Panc1 (cell line): ENCODE measurements at regions not wholly inside any gene's neighbourhood (a gene's known extent, or its start where the extent isn't known, plus 50 kb on each side); places are given as distances from the start of the nearest gene placed in this dataset.

Experiments
- ATAC-seq: fragments of 200-7000 bp; cut with Tn5 transposase; 2 replicates; pipeline ENCODE4 v1.9.1; 2020; ENCODE audit warnings: mild to moderate bottlenecking, moderate library complexity
- BruUV-seq: library from RNA; stranded (reverse); fragments of 400-500 nt; replicated peaks from 2 replicates; lab custom pipeline; 2021; lab: Mats Ljungman, UMichigan
- CTCF ChIA-PET: fragments of 300-600 bp; sonication (Branson Sonifier 250); formaldehyde crosslinking; loops from one replicate; lab custom pipeline; 2022; ENCODE audit warnings: antibody characterized with exemption; lab: Charles Lee
- POLR2A ChIA-PET: fragments of 300-600 bp; sonication (Branson Sonifier 250); formaldehyde crosslinking; loops from one replicate; lab custom pipeline; 2022; ENCODE audit warnings: antibody characterized with exemption; lab: Charles Lee
- DNase-seq: peaks from one replicate; pipeline ENCODE4 v3.0.0-alpha.2; 2010; ENCODE audit warnings: low read depth, low spot score
- H3K27ac ChIP-seq: 2 replicates; pipeline ENCODE4 v1.5.1; 2011; ENCODE audit warnings: mild to moderate bottlenecking, low read length, inconsistent platforms
- H3K27me3 ChIP-seq: fragments of 200-500 bp; sonication (Bioruptor generic); 2 replicates; pipeline ENCODE4 v1.6.0; 2014; ENCODE audit warnings: low read length, inconsistent platforms; ENCODE audit not compliant: control insufficient read depth, insufficient read depth
- H3K36me3 ChIP-seq: fragments of 200-500 bp; sonication (Bioruptor generic); 2 replicates; pipeline ENCODE4 v1.5.1; 2014; ENCODE audit warnings: inconsistent platforms, mild to moderate bottlenecking, low read length, moderate library complexity; ENCODE audit not compliant: control insufficient read depth, insufficient read depth
- H3K4me1 ChIP-seq: 2 replicates; pipeline ENCODE4 v1.5.1; 2011; ENCODE audit warnings: inconsistent platforms, mild to moderate bottlenecking, low read length, moderate library complexity; ENCODE audit not compliant: control insufficient read depth, insufficient read depth
- H3K4me3 ChIP-seq, 2 experiments: 2 replicates each; pipeline ENCODE4 v1.5.1; 2011 to 2012; ENCODE audit warnings: low read depth in 2 of 2, low read length in 2 of 2, mild to moderate bottlenecking in 2 of 2, inconsistent platforms in 1 of 2, moderate library complexity in 1 of 2
- H3K9me3 ChIP-seq: fragments of 200-500 bp; sonication (Bioruptor generic); 2 replicates; pipeline ENCODE4 v1.5.1; 2014; ENCODE audit warnings: low read depth, mild to moderate bottlenecking, inconsistent platforms, low read length, moderate library complexity; ENCODE audit not compliant: control insufficient read depth, insufficient read depth
- POLR2AphosphoS5 ChIP-seq: IDR thresholded peaks from 2 replicates; pipeline ENCODE4 v1.6.1; 2012; ENCODE audit warnings: mild to moderate bottlenecking, low read depth, low read length, moderate library complexity
- SIN3A ChIP-seq: IDR thresholded peaks from 2 replicates; pipeline ENCODE4 v1.6.1; 2012; ENCODE audit warnings: low read depth, mild to moderate bottlenecking, low read length, moderate library complexity, borderline replicate concordance; ENCODE audit not compliant: insufficient read depth
- TCF7L2 ChIP-seq: IDR thresholded peaks from 2 replicates; pipeline ENCODE4 v1.6.1; 2011; ENCODE audit warnings: mild to moderate bottlenecking, low read depth, low read length, inconsistent platforms
- in situ Hi-C: cut with HindIII; loops from 2 replicates; pipeline ENCODE4 v1.10.0; 2016; ENCODE audit warnings: low sequenced_read_pairs, low pct_unique_long_range_greater_than_20kb
- intact Hi-C: fragments of 100-400 bp; cut with micrococcal nuclease; formaldehyde crosslinking; loops from one replicate; pipeline ENCODE4 v1.10.0; 2022; ENCODE audit not compliant: unreplicated experiment
- TF ChIP-seq, protein P1 (sequence below), 2 experiments: IDR thresholded peaks; 2 replicates each; pipeline ENCODE4 v1.6.1; 2011 to 2012; ENCODE audit warnings: low read depth in 2 of 2, control low read depth in 1 of 2, low read length in 1 of 2, mild to moderate bottlenecking in 1 of 2, moderate library complexity in 1 of 2; ENCODE audit not compliant: insufficient read depth in 1 of 2
- TF ChIP-seq, protein P2 (sequence below): fragments of 450-650 bp; IDR thresholded peaks from 2 replicates; pipeline ENCODE4 v1.5.1; 2017; ENCODE audit warnings: mild to moderate bottlenecking

DNA sequence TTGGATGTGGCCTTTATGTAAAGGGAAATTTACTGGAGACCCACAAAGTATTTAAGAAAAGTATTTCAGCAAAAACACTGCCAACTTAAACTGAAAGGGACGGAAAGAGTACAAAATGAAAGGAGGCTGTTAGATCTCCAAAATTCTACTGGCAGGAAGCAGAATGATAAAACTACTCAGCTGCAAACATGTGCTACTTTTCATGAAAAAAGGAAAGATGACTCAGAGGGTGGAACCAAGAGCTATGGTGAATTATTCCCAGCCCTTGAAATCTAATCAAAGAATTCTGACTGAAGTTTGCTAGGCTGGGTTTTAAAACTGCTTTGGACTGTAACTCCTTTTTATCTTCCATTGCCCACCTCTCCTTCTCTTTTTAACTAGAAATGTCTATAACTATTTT is 58.6 kb upstream of the ZBED3 start:
- Histone ChIP-seq H3K4me3 (no peak overlapping the region), H3K4me1 (peaks cover 3% of the 10 kb centered on the region; the same call in 1 of the 2 replicates), H3K9me3 (no peaks in the 10 kb centered on the region), H3K27me3 (peaks cover 4% of the 10 kb centered on the region; the same call in 1 of the 2 replicates), H3K27ac (no peak overlapping the region), H3K36me3 (no peaks in the 10 kb centered on the region)
- ChIA-PET CTCF (interaction anchor here (1.2 kb wide), 1 partner anchor 88 kb away, joined by 6 read pairs; no protein-coding TSS in a partner anchor), POLR2A (no interaction called here)
- in situ Hi-C loops = no loop called here
- no TSS peak for BruUV-seq
- ATAC-seq = no peak
- TF ChIP-seq SIN3A (no peak), TCF7L2 (no peak), POLR2AphosphoS5 (no peak)
- TF ChIP-seq, protein P1, sequence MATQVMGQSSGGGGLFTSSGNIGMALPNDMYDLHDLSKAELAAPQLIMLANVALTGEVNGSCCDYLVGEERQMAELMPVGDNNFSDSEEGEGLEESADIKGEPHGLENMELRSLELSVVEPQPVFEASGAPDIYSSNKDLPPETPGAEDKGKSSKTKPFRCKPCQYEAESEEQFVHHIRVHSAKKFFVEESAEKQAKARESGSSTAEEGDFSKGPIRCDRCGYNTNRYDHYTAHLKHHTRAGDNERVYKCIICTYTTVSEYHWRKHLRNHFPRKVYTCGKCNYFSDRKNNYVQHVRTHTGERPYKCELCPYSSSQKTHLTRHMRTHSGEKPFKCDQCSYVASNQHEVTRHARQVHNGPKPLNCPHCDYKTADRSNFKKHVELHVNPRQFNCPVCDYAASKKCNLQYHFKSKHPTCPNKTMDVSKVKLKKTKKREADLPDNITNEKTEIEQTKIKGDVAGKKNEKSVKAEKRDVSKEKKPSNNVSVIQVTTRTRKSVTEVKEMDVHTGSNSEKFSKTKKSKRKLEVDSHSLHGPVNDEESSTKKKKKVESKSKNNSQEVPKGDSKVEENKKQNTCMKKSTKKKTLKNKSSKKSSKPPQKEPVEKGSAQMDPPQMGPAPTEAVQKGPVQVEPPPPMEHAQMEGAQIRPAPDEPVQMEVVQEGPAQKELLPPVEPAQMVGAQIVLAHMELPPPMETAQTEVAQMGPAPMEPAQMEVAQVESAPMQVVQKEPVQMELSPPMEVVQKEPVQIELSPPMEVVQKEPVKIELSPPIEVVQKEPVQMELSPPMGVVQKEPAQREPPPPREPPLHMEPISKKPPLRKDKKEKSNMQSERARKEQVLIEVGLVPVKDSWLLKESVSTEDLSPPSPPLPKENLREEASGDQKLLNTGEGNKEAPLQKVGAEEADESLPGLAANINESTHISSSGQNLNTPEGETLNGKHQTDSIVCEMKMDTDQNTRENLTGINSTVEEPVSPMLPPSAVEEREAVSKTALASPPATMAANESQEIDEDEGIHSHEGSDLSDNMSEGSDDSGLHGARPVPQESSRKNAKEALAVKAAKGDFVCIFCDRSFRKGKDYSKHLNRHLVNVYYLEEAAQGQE (IDR thresholded peaks at IDR 0.05; ENCODE audit: insufficient read depth in 1 of 2, low read depth in 2 of 2, low read length in 1 of 2) = no peak
- TF ChIP-seq, protein P2, sequence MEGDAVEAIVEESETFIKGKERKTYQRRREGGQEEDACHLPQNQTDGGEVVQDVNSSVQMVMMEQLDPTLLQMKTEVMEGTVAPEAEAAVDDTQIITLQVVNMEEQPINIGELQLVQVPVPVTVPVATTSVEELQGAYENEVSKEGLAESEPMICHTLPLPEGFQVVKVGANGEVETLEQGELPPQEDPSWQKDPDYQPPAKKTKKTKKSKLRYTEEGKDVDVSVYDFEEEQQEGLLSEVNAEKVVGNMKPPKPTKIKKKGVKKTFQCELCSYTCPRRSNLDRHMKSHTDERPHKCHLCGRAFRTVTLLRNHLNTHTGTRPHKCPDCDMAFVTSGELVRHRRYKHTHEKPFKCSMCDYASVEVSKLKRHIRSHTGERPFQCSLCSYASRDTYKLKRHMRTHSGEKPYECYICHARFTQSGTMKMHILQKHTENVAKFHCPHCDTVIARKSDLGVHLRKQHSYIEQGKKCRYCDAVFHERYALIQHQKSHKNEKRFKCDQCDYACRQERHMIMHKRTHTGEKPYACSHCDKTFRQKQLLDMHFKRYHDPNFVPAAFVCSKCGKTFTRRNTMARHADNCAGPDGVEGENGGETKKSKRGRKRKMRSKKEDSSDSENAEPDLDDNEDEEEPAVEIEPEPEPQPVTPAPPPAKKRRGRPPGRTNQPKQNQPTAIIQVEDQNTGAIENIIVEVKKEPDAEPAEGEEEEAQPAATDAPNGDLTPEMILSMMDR = no peak
- intact Hi-C loops = loop anchor here (10.0 kb wide), 1 partner anchor 279 kb away; no protein-coding TSS in a partner anchor
- no peak for DNase-seq

GRCh38 chr5:77144837-77145139 is 57.7 kb upstream of the ZBED3 start:
- Histone ChIP-seq H3K4me3 (no peak overlapping the region), H3K36me3 (no peaks in the 10 kb centered on the region), H3K9me3 (no peaks in the 10 kb centered on the region), H3K27ac (no peak overlapping the region), H3K4me1 (peaks cover 3% of the 10 kb centered on the region; the same call in 1 of the 2 replicates), H3K27me3 (peaks cover 4% of the 10 kb centered on the region; the same call in 1 of the 2 replicates)
- BruUV-seq = no TSS peak
- ChIA-PET POLR2A (no interaction called here), CTCF (interaction anchor here (1.0 to 1.2 kb wide), 2 partner anchors 89 to 234 kb away, joined by 6 read pairs; no protein-coding TSS in a partner anchor)
- TF ChIP-seq, protein P2 = peak; percentile 62
- no peak for TF ChIP-seq POLR2AphosphoS5
- intact Hi-C loops (loop anchor here (1.0 to 10.0 kb wide), 3 partner anchors 95 to 348 kb away; partner anchors contain the start of gene WDR41), in situ Hi-C loops (no loop called here)
- DNase-seq (no peak), ATAC-seq (no peak)
